GM21529 (cell line): ENCODE measurements at regions not wholly inside any gene's neighbourhood (a gene's known extent, or its start where the extent isn't known, plus 50 kb on each side); places are given as distances from the start of the nearest gene placed in this dataset.
A peak's percentile ranks its signal among the peaks of the same experiment; 100 is the strongest.

Experiments used
- ATAC-seq: cut with Tn5 transposase; IDR thresholded peaks from one replicate; pipeline ENCODE4 v1.9.1; 2021; ENCODE audit not compliant: unreplicated experiment

GRCh38 chr5:161042443-161042842 lies 190.4 kb upstream of the ATP10B start:
- no peak for ATAC-seq

- no peak for ATAC-seq
Observed at GRCh38 chr5:161040818-161041217, 188.8 kb upstream of the ATP10B start.

DNA sequence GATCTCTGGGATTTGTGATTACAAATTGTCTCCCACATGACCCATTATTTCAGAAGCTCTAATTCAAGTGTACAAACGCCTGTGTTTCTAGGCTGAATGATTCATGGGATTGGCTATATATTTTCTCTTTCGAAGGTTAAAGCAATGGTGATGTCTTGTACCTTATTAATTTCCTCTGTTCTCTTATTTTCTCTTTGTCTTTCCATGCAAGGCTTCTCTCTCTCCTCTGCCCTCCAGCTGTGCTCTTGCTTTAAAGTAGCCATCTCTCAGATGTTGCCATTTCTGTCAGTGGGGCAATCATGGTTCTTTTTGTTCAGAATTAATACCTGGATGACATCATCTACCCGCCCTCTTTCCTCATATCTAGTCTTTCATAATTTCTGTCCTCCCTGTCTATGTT lies 184.3 kb upstream of the ATP10B start:
- ATAC-seq: no peak

GRCh38 chr5:161034451-161034850 lies 182.4 kb upstream of the ATP10B start:
- no peak for ATAC-seq

- no peak for ATAC-seq
Observed at GRCh38 chr5:161030229-161030628, 178.2 kb upstream of the ATP10B start.

DNA sequence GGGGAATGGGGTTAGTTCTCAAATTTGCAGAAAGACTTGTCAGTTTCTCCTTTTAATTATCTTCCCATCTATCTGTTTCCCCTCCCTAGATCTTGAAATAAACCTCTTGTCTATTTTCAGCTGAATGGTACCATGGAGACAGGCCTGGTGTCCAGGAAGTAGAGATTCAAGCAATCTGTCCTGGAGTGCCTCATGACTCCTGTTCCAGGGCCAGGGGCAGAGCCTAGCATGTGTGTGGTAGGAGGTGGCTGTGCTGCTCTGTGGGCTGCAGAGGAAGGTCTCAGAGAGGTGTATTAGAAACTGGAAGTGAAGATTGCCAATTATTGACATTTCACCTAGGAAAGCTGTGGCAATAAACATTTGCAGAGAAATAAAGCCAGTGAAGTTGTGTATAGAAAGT lies 175.8 kb upstream of the ATP10B start:
- ATAC-seq: no peak

DNA sequence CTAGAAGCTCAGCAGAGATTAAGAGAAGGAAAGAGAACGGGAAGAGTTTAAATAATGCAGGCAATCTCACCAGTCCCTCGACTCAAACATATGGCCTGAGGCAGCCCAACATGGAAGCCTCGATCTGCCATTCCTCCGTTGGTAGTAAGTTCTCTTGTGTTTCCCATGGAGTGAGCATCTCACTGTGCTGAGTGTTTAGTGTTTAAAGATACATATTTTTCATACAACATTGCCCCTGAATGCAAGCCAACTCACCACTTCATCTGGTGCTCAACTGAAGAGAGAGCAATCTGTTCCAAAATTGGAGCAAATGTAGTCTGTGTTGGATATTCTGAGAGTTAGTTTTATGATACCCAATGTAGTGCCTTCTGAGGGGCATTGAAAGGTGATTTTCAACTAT lies 171.5 kb upstream of the ATP10B start:
- ATAC-seq: no peak

GRCh38 chr5:161022151-161022550 lies 170.1 kb upstream of the ATP10B start:
- no peak for ATAC-seq

GRCh38 chr5:161009817-161010216 lies 157.8 kb upstream of the ATP10B start:
- no peak for ATAC-seq

DNA sequence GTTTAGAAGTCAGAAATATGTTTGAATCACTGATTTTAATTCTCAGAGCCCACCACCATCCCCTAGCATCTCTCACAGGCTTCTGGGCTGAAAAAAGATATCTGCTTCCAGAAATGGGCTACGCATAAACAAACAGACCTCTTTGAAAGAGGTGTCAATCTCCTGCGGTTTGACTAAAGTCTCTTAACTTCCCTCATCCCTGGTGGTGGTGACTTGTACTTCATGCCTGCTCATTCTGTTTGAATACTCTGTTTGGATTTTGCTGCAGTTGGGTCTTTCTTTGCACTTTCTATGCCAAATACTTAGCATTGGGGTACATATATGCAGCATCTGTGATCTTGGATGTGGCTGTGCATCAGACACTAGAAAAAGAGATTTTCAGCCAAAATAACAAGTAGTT lies 157.2 kb upstream of the ATP10B start:
- ATAC-seq: no peak

DNA sequence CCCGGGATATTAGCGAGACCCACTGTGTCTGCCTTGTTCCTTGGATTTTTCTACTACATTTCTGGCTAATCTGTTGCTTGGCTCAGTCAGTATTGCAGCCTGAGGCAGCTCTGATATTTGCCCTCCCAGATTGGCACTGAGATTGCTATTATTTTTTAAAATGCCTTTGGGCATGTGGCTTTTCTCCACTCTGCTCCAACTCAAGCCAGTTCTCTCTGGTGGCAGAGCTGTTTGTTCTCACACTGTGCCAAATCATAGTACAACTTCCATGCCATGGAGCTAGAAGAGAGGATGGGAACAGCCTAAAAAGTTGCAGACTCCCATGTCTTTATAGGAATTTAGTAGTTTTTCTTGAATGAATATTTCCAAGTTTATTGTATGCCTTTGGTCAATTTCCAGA lies 155.9 kb upstream of the ATP10B start:
- ATAC-seq: no peak

DNA sequence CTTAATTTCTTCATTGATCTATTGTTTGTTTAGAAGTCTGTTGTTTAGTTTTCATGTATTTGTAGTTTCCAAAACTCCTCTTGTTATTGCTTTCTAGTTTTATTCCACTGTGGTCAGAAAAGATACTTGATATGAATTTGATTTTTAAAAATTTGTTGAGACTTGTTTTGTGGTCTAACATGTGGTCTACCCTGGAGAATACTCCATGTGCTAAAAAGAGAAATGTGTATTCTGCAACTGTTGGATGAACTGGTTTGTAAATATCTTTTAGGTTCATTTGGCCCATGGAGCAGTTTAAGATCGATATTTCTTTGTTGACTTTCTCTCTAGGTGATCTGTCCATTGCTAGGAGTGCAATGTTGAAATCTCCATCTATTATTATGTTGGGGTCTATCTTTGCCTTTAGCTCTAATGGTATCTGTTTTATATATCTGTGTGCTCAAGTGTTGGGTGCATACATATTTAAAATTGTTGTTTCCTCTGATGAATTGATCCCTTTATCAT lies 150.6 kb upstream of the ATP10B start:
- ATAC-seq: no peak

DNA sequence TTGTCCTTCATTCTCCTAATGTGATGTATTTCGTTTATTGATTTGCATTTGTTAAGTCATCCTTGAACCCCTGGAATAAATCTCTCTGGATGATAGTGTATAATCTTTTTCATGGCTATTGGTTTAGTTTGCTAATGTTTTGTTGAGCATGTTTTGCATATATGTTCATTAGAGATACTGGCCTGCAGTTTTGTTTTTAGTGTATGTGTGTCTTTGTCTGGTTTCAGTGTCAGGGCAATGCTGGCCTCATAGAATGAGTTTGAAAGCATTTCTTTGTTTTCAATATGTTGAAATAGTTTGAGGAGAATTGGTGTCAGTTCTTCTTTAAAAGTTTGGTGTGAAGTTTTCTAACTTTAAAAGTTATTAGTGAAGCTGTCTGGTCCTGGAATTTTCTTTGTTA lies 149.6 kb upstream of the ATP10B start:
- peak; percentile 91 for ATAC-seq

- peak; percentile 65 for ATAC-seq
Observed at GRCh38 chr5:161001142-161001541, 149.1 kb upstream of the ATP10B start.

- no peak for ATAC-seq
Observed at GRCh38 chr5:160991205-160991604, 139.2 kb upstream of the ATP10B start.

GRCh38 chr5:160979385-160979784 lies 127.4 kb upstream of the ATP10B start:
- ATAC-seq: peak; percentile 30

GRCh38 chr5:160978944-160979343 lies 126.9 kb upstream of the ATP10B start:
- ATAC-seq: peak; percentile 55

DNA sequence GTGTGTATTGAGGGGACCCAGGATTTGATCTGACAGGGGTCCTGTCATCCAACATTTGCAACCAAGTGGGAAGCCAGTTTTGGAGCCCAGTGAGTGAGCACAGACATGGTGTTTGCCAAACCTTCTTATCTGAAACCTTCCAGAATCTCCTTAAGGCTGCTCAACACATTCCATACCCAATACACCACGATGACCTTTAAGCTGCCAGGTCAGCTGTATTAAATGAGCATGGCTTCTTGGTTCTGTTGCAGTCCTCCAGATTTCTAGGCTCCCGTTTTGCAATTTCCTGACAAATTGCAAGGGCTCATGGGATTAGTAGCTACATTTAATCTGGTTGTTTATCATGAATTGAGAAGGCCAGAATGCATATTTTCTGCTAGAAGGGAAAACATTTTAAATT lies 124.2 kb upstream of the ATP10B start:
- no peak for ATAC-seq

- ATAC-seq: peak; percentile 66
Observed at GRCh38 chr5:160970605-160971191, 118.7 kb upstream of the ATP10B start.

- ATAC-seq: no peak
Observed at GRCh38 chr5:160969645-160970044, 117.6 kb upstream of the ATP10B start.

GRCh38 chr5:160968480-160968879 lies 116.5 kb upstream of the ATP10B start:
- ATAC-seq: no peak

DNA sequence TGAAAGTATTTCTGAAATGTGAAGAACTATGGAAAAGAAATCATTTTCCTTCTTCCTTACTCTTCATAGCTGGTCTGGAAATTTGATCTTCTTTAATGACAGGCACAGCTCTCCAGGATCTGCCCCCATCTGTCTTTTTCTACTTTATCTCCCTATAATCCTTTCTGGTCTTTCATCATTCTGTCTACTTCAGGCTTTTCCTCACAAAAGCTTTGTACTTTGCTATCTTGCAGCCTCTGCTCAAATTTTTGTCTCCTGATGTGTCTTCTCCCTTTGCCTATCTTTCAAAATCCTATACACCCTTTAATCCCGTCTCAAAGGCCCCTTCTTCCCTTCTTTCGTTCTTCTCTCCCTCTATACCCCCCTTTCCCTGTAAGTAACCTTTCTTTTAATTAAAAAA lies 114.9 kb upstream of the ATP10B start:
- no peak for ATAC-seq

GRCh38 chr5:160961761-160962160 lies 109.8 kb upstream of the ATP10B start:
- no peak for ATAC-seq
